ENCODE measurements at regions not wholly inside any gene's neighbourhood (a gene's known extent, or its start where the extent isn't known, plus 50 kb on each side); places are given as distances from the start of the nearest gene placed in this dataset.

DNA sequence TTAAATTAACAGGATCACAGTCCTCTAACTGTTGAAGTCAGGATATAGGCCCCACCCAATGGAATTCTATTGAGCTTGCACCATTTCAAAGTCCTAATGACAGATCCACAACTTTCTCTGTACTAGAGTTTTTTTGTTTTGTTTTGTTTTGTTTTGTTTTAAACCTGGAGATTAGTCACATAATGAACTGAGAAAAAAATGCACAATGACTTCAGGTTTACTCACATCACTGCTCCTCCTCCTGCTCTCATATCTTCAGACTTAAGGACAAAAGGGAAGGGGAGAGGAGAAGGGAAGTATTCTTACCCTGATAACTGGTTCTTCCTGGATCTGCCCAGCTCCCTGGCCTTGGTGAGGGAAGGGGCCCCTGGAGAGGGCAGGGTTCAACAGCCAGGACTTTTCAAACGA is 208.2 kb upstream of the EPHA4 start:
- CTCF ChIA-PET = no interaction called here
- dilution Hi-C loops (cut with HindIII; ENCODE audit: low sequenced_read_pairs, unreplicated experiment) (no loop called here), in situ Hi-C loops (cut with MboI; ENCODE audit: low sequenced_read_pairs) (no loop called here), intact Hi-C loops (cut with micrococcal nuclease) (no loop called here)
- no CpG with 5 or more reads among the region's 1 CpG for WGBS, 2 experiments (ENCODE audit: extremely low coverage in 2 of 2, insufficient read length in 1 of 2)
- peak; percentile 36 for TF ChIP-seq FOS (IDR thresholded peaks at IDR 0.05; ENCODE audit: low read depth, low read length)
- TF ChIP-seq MAZ (IDR thresholded peaks at IDR 0.05; ENCODE audit: borderline replicate concordance, low read depth, low read length) = no peak
- TF ChIP-seq RAD21 (IDR thresholded peaks at IDR 0.05; ENCODE audit: low read length) = no peak
- TF ChIP-seq CHD1 (IDR thresholded peaks at IDR 0.05; ENCODE audit: low read depth, low read length) = no peak
- no peak for TF ChIP-seq MXI1 (IDR thresholded peaks at IDR 0.05; ENCODE audit: borderline replicate concordance, low read depth, low read length)
- H4K8ac ChIP-seq (ENCODE audit: low read depth in 2 of 2, low read length in 2 of 2) = peak overlapping the region in 1 of 2 experiments; percentile 44; a peak in 1 of 4 replicates
- peak overlapping the region; percentile 54; the same call in 1 of the 2 replicates for H2BK120ac ChIP-seq (ENCODE audit: low read depth, low read length)
- 0 out of 2 replicates have a peak overlapping the region, but pooled peaks have one; percentile 64 for H3K18ac ChIP-seq (ENCODE audit: low read depth, low read length)
- peak; percentile 74 for DNase-seq
- POLR2A ChIA-PET (ENCODE audit: unreplicated experiment) = no interaction called here
- no peaks in the 10 kb centered on the region for H3K9me3 ChIP-seq (ENCODE audit: control insufficient read depth, insufficient read depth, low read length)
- H3K79me1 ChIP-seq (ENCODE audit: low read depth in 1 of 2, low read length in 2 of 2) = no peaks in the 10 kb centered on the region
- H3K14ac ChIP-seq (replicated peaks; ENCODE audit: low read depth, low read length) = no peak overlapping the region
- H3K27ac ChIP-seq (ENCODE audit: insufficient read depth, low read length) = peak overlapping the region; percentile 78; the same call in 1 of the 2 replicates
- no peak overlapping the region; the same call in 1 of the 2 replicates for H3K56ac ChIP-seq (ENCODE audit: extremely low read depth, insufficient read depth, low read length)
- H4K91ac ChIP-seq (ENCODE audit: insufficient read depth, low read depth, low read length) = peak overlapping the region; percentile 53; the same call in 1 of the 2 replicates
- peak overlapping the region; percentile 72; the same call in 1 of the 2 replicates for H3K9ac ChIP-seq (ENCODE audit: low read depth, low read length)
- H4K5ac ChIP-seq (ENCODE audit: low read depth, low read length) = peak overlapping the region; percentile 59; the same call in 1 of the 2 replicates
- H4K20me1 ChIP-seq (ENCODE audit: insufficient read depth, low read length) = no peaks in the 10 kb centered on the region; the same call in 1 of the 2 replicates
- peak; percentile 50 for ATAC-seq (ENCODE audit: low read depth)
- H3K9me1 ChIP-seq (ENCODE audit: insufficient read depth, low read length) = no peaks in the 10 kb centered on the region
- H2BK5ac ChIP-seq (ENCODE audit: low read depth, low read length, poor library complexity, severe bottlenecking) = peak overlapping the region; percentile 81
- H3K4me1 ChIP-seq (ENCODE audit: control insufficient read depth, insufficient read depth, low read length) = peaks cover 5% of the 10 kb centered on the region
- H3K4me3 ChIP-seq (ENCODE audit: insufficient read depth, low read depth, low read length) = no peak overlapping the region
- no peaks in the 10 kb centered on the region for H3K36me3 ChIP-seq (ENCODE audit: control insufficient read depth, insufficient read depth, low read length)
- no peak overlapping the region for H2AK9ac ChIP-seq (replicated peaks; ENCODE audit: low read depth, low read length, poor library complexity)
- H3K4me2 ChIP-seq (ENCODE audit: low read depth, low read length) = peak overlapping the region; percentile 22; the same call in 1 of the 2 replicates
- H2BK15ac ChIP-seq (ENCODE audit: low read depth, low read length) = no peak overlapping the region
- no peak overlapping the region for H2AFZ ChIP-seq (replicated peaks; ENCODE audit: low read length, poor library complexity)
- peak overlapping the region; percentile 38; the same call in 1 of the 2 replicates for H2BK20ac ChIP-seq (ENCODE audit: low read depth, low read length)
- H2AK5ac ChIP-seq (ENCODE audit: low read depth, low read length) = no peak overlapping the region
- no peaks in the 10 kb centered on the region for H3K27me3 ChIP-seq (ENCODE audit: control insufficient read depth, insufficient read depth, low read length)
- no TSS peak for BruUV-seq (replicated peaks)
- H3K4ac ChIP-seq (ENCODE audit: low read depth, low read length) = peak overlapping the region; percentile 23
- no peak overlapping the region for H3K23ac ChIP-seq (ENCODE audit: low read depth, low read length)
